Vagina (tissue), 2 donors: ENCODE measurements at regions not wholly inside any gene's neighbourhood (a gene's known extent, or its start where the extent isn't known, plus 50 kb on each side); places are given as distances from the start of the nearest gene placed in this dataset.

Experiments
- DNase-seq, 2 donors: peaks; one replicate each; pipeline ENCODE4 v3.0.0-alpha.2; 2017; ENCODE audit errors: extremely low spot score in 2 of 2
- H3K27ac ChIP-seq: fragments of 200-600 bp; sonication (generic); one replicate; pipeline ENCODE4 v1.5.1; 2019
- H3K27me3 ChIP-seq: fragments of 200-600 bp; sonication (generic); one replicate; pipeline ENCODE4 v1.5.1; 2019
- H3K36me3 ChIP-seq, 2 donors: fragments of 200-600 bp; sonication (generic); one replicate each; pipeline ENCODE4 v1.5.1; 2017 to 2019
- H3K4me1 ChIP-seq: fragments of 200-600 bp; sonication (generic); one replicate; pipeline ENCODE4 v1.5.1; 2019
- H3K4me3 ChIP-seq, 2 donors: fragments of 200-600 bp; sonication (generic); 1 replicate in 1 of 2; 2 replicates in 1 of 2; pipeline ENCODE4 v1.5.1; 2016 to 2019
- H3K9me3 ChIP-seq: fragments of 200-600 bp; sonication (generic); one replicate; pipeline ENCODE4 v1.5.1; 2019
- CTCF ChIP-seq, 3 experiments: fragments of 450-650 bp in 2 of 3; fragments of 200-600 bp in 1 of 3; sonication (generic) in 1 of 3; IDR thresholded peaks; one replicate each; pipeline ENCODE4 v1.5.1; 2017 to 2019; ENCODE audit warnings: antibody characterized with exemption in 3 of 3, mild to moderate bottlenecking in 2 of 3, moderate library complexity in 2 of 3
- POLR2A ChIP-seq, 2 donors: fragments of 450-650 bp; IDR thresholded peaks; one replicate each; pipeline ENCODE4 v1.6.1; 2017; ENCODE audit warnings: antibody characterized with exemption in 2 of 2, mild to moderate bottlenecking in 2 of 2, moderate library complexity in 2 of 2
- POLR2AphosphoS5 ChIP-seq, 2 donors: sonication (generic); formaldehyde crosslinking; IDR thresholded peaks; one replicate each; pipeline ENCODE4 v1.9.0; 2017; ENCODE audit warnings: antibody characterized with exemption in 2 of 2, mild to moderate bottlenecking in 2 of 2, low read depth in 1 of 2; ENCODE audit not compliant: insufficient read depth in 1 of 2
- intact Hi-C: fragments of 100-400 bp; cut with DNase I; formaldehyde crosslinking; loops from one replicate; pipeline ENCODE4 v1.15.1; 2023

- Histone ChIP-seq H3K4me1 (peaks cover 95% of the 10 kb centered on the region), H3K9me3 (no peaks in the 10 kb centered on the region), H3K36me3 (no peaks in the 10 kb centered on the region), H3K27me3 (no peaks in the 10 kb centered on the region), H3K4me3 (no peak overlapping the region), H3K27ac (peak overlapping the region; percentile 66)
- intact Hi-C loops, result loop anchor here (10.0 kb wide), 1 partner anchor 64 kb away; no protein-coding TSS in a partner anchor
- no peak for DNase-seq
- TF ChIP-seq CTCF (IDR thresholded peaks at IDR 0.05) (no peak), POLR2A (IDR thresholded peaks at IDR 0.05) (no peak), POLR2AphosphoS5 (IDR thresholded peaks at IDR 0.05; ENCODE audit: insufficient read depth in 1 of 2, low read depth in 1 of 2) (peak in 1 of 2 donors; percentile 25)
Measured at GRCh38 chr21:38988509-38989378, 183.0 kb downstream of the ETS2 start.

GRCh38 chr21:38987633-38988508, 182.1 kb downstream of the ETS2 start:
- TF ChIP-seq CTCF (IDR thresholded peaks at IDR 0.05) (no peak), POLR2A (IDR thresholded peaks at IDR 0.05) (no peak), POLR2AphosphoS5 (IDR thresholded peaks at IDR 0.05; ENCODE audit: insufficient read depth in 1 of 2, low read depth in 1 of 2) (peak in 1 of 2 donors; percentile 46)
- Histone ChIP-seq H3K27me3 (no peaks in the 10 kb centered on the region), H3K27ac (peak overlapping the region; percentile 30), H3K36me3 (no peaks in the 10 kb centered on the region), H3K4me3 (no peak overlapping the region), H3K9me3 (no peaks in the 10 kb centered on the region), H3K4me1 (peaks cover 87% of the 10 kb centered on the region)
- DNase-seq, result no peak
- intact Hi-C loops, result loop anchor here (10.0 kb wide), 1 partner anchor 63 kb away; no protein-coding TSS in a partner anchor

- Histone ChIP-seq H3K4me3 (no peak overlapping the region), H3K9me3 (no peaks in the 10 kb centered on the region), H3K27ac (peak overlapping the region; percentile 30), H3K27me3 (no peaks in the 10 kb centered on the region), H3K4me1 (peaks cover 78% of the 10 kb centered on the region), H3K36me3 (no peaks in the 10 kb centered on the region)
- DNase-seq, result no peak
- intact Hi-C loops, result loop anchor here (10.0 kb wide), 1 partner anchor 62 kb away; no protein-coding TSS in a partner anchor
- no peak for TF ChIP-seq POLR2A (IDR thresholded peaks at IDR 0.05)
- no peak for TF ChIP-seq POLR2AphosphoS5 (IDR thresholded peaks at IDR 0.05; ENCODE audit: insufficient read depth in 1 of 2, low read depth in 1 of 2)
- no peak for TF ChIP-seq CTCF (IDR thresholded peaks at IDR 0.05)
Measured at GRCh38 chr21:38986806-38987632, 181.3 kb downstream of the ETS2 start.

- Histone ChIP-seq H3K4me3 (no peak overlapping the region), H3K27me3 (no peaks in the 10 kb centered on the region), H3K27ac (peak overlapping the region; percentile 58), H3K9me3 (no peaks in the 10 kb centered on the region), H3K4me1 (peaks cover 72% of the 10 kb centered on the region), H3K36me3 (no peaks in the 10 kb centered on the region)
- intact Hi-C loops, result loop anchor here (10.0 kb wide), 1 partner anchor 62 kb away; no protein-coding TSS in a partner anchor
- DNase-seq, result no peak
- TF ChIP-seq POLR2AphosphoS5 (IDR thresholded peaks at IDR 0.05; ENCODE audit: insufficient read depth in 1 of 2, low read depth in 1 of 2), result no peak
- TF ChIP-seq POLR2A (IDR thresholded peaks at IDR 0.05), result no peak
- TF ChIP-seq CTCF (IDR thresholded peaks at IDR 0.05), result no peak
Measured at GRCh38 chr21:38986406-38986805, 180.7 kb downstream of the ETS2 start.
